Iris pigment epithelial cell (primary cell): ENCODE measurements at regions not wholly inside any gene's neighbourhood (a gene's known extent, or its start where the extent isn't known, plus 50 kb on each side); places are given as distances from the start of the nearest gene placed in this dataset.
"Not testable (repeated sequence)": the region's sequence is repeated elsewhere in the genome, so short reads cannot be mapped to it uniquely, and the experiment has no call there.

Experiments used
- DNase-seq: peaks from one replicate; pipeline ENCODE4 v3.0.0-alpha.2; 2011; ENCODE audit warnings: low read depth

DNA sequence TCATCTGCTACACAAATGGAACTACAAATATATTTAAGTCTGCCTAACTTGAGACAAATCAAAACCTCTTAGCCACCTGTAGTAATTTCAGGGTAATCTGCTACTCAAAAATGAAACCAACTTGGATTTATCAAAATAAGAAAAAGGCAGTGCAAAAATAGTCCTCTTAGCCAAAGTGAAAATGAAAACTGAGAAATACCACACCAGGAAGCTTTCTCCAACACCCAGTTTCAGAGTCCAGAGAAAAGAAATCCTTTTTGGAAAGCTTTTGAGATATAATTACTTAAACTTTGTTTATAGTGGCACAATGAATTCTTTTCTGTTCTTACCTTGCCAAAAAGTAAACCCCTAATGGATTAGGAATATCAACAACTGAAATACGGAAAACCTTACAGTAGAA is 990.4 kb downstream of the EFNA5 start:
- peak; percentile 7 for DNase-seq

DNA sequence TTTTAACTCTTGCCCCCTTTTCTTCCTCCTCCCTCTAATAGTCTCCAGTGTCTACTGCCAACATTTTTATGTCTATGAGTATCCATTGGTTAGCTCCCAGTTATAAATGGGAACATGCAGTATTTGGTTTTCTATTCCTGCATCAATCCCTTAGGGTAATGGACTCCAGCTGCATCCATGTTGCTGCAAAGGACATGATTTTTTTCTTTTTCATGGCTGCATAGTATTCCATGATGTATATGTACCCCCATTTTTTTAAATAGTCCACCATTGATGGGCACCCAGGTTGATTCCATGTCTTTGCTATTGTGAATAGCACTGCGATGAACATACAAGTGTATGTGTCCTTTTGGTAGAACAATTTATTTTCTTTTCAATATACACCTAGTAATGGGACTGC is 993.7 kb downstream of the EFNA5 start:
- DNase-seq: no peak

DNA sequence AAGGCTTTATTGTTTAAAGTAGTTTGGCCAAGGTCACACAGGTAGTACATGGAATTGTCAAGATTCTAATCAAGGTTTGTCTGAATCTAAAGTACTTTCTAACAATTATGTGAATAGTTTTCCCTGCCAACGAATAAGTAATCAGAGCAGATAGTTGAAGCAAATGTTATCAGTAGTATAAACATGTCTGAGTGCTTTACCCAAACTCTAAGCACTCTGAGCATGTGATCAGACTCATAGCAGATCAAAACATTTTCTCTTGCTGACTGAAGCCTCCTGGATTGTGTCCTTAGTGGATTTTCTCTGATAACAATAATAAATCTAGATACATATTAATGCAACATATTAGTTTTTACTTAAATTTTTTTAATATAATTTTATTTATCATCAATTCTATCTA is 995.0 kb downstream of the EFNA5 start:
- peak; percentile 5 for DNase-seq

DNA sequence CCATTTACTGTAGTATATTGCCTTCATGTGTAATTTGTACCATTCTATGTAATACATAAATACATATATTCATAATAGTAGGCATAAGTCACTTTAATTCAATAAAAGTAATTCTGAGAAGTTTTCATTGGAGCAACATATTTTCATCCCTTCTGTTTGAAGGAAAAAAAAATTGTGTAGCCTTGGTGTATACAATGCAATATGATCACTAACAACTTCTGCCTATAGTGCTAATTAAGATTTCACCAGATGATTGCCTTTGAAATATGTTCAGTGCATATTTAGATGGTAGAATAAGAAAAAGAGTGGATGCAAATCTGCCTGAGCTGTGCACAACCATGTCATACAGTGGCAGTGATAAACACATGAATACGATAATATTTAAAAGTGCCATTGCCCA is 996.8 kb downstream of the EFNA5 start:
- no peak for DNase-seq

DNA sequence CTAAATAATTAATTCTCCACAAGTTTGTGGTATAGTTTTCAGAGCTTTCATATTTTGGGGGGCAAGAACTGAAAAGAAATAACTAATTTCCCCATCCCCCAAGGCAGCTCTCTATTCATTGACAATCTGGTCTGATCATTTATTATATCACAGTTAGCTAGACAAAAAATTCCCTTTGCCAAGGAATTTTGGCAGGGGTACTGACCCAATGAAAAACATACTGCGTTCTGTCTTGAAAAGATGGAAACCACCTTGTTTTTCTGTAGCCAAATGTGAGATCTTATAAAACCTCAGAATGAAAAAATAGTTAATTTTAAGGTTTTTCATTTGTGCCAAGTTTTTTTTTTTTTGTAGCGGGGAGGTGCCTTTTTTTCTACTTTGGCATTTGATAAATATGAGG is 1008.9 kb downstream of the EFNA5 start:
- DNase-seq: no peak

DNA sequence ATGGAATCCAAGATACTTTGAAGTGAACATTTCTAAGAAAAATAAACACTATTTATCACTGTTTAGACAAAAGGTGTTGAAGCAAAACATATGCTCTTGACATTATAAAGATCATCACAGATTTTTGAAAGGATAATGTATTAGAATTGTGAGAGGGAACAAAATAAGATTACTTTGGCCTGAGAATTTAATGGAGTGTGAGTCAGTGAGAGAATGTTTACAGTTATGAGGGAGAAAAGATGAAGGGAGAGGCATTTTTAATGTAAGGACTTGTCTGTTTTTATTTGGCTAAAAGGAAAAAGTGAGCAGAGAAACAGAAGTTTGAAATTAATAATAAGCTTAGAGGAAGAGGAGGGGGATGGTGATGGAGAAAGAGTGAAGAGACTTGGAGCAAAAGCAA is 1010.1 kb downstream of the EFNA5 start:
- DNase-seq: peak; percentile 1

DNA sequence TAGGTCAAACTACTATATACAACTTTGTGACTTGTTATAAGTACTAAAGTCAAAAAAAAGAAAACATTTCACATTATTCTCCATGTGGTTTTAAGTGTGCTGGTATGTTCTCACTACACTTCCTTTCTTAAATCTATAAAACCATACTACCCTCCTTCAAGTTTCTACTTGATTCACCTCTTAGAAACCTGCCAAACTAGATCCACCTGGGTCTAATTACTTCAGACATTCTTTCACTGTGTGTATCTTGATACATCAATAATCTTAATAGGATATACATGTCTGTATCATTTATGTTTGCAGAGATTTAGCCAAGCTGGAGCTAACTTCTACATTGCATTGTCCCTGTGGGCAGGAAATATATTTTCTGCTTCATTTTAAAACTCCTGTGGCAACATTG is 1012.6 kb downstream of the EFNA5 start:
- DNase-seq: no peak

DNA sequence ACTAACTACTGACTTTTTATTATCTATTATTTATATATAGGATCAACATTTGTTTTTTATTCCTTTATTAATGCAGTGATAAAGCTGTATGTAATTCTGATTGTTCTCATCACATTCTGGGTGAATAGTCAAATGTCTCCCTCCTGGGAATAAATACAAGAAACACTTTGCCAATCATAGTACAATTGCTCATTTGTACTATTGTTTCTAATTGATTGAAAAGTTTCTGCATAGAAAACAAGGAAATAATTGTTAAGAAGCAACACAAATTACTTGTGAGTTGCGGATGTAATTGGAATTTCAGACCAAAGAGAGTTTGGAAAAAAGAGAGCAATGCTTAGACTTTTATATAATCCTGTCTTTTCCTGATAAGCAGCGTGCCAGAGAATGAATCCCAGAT is 1013.9 kb downstream of the EFNA5 start:
- no peak for DNase-seq

DNA sequence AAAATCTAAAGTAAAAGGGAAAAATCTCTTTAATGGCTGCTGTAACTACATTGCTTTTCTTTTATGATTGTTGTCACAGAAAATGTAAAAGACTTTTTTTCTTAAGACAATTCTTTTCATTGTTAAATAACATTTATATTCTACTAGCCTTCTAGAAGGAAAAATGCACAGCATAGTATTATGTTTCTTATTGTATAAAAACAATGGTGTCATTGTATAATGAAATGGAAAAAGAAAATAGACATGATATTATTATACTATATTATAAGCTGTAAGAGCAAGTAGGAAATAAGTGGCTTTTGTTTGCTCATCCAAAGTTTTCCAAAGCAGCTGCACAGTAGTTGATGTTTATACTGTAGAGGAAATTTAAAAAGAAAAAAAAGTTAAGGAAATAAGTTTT is 1021.7 kb downstream of the EFNA5 start:
- DNase-seq: no peak

DNA sequence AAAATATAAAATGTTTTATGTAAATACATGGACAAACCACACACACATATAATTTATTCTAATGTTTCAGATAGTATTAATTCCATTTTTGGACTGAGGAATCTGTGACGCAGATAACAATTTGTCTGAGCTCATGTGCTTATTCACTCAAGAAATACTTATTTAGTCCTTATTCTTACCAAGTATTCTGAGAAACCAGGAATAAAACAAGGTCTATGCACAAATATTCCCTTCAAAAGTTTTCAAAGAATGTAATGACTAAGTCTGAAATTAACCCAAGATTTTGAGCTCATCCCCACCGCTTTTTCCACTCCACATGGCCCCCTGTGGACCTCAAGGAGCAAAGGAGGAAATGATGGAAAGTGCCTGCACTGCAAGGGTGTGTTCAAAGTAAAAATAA is 1022.3 kb downstream of the EFNA5 start:
- DNase-seq: no peak

DNA sequence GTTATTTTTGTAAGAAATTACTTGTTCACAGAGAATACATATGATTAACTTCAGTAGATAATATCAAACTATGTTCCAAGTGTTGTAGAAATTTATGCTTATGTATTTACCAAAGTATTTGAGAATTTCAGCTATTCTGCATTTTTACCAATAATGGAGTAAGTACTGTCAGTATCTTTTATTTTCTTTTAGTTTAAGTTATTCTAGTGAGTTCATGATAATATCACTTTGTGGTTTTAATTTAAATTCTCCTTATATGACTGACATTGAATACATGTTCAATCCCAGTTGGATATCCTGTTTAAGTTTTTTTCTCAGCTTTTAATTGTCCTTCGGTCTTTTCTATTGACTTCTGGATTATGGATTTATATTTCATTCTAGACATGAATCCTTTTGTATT is 1024.6 kb downstream of the EFNA5 start:
- no peak for DNase-seq

DNA sequence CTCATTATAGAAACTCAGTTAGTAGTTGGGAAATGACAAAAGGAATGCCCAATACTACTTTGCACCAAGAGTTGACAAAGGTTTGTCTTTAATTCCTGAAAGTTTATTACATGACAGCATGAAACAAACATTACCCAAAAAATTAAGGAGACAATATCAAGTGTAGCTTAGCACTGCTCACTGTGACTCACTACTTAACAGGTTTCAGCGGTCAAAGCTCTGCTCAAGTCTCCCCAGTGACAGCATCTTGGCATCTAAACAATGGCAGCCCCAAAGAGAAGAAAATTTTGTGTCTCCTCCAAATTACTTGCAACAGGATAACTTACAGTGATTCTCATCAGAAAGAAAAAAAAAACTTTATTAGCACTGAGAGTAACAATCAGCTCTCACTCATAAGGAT is 1030.2 kb downstream of the EFNA5 start:
- no peak for DNase-seq

DNA sequence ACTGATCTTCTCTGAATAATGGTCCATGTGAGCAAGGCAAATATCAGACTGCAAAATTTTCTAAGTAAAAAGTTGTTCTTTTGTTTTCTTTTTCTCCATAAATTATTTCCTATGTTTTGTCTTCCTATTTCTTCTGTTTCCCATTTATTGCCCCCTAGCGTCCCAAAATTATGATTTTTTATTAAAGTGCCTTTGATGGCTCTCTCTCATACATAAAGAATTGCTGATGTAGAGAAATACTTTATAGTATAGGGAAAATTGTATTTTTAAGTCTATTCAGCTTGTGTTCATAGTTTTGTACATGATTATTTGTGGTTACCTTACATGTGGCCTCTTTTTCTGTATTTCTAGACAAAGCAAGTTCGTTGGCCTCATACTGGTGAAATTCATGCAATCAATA is 1031.2 kb downstream of the EFNA5 start:
- DNase-seq: no peak

DNA sequence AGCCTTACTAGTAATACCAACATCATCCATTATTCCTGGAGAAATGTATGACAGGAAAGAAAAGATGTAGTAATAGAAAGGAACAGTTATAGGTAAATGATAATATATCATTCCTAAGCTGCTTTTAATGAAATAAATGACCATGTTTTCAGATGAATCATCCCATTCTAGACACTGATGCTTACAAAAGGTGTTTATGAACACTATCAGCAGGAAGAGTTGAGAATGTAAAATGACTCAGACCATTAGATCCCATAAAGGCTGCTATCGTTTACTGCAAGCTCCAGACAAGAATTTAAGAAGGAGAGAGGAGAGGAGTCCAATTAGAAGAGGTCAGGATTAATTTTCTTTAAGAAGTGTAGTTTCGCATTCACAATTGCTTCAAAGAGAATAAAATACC is 1033.5 kb downstream of the EFNA5 start:
- peak; percentile 7 for DNase-seq

DNA sequence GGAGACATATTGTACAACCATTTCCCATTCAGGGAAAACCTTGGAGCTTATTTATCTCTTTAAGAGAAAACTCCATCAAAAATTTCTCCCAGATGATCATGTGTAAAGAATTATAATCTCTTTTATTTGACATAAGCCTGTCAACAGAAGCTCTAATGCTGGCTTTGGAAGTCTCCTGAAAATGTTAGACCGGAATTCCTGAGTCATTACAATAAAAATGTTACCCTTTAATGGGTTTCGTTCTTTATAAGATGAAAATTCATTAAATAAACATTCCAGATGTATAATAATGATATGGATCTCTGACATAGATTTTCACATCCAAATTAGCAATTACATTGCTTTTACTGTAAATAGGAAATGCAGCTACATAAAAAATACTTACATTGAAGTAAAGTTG is 1036.4 kb downstream of the EFNA5 start:
- no peak for DNase-seq

DNA sequence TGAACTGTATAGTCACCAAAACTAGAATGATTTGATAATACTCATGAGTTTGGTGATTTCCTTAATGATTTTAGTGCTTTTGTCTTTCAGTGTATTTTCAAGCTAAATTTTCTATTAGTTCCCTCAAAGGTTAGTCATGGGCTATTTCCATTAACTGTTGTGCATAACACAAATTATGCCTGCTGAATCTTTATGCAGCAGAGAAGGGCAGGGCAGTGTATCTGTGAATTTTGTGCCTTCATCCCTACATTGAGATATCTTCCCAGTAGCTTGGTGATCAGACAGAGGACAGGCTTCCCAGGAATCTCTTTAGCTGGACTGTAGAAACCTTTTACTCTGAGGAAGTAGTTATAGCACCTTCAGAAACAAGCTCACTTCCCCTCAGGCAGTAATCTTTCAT is 1036.9 kb downstream of the EFNA5 start:
- no peak for DNase-seq

DNA sequence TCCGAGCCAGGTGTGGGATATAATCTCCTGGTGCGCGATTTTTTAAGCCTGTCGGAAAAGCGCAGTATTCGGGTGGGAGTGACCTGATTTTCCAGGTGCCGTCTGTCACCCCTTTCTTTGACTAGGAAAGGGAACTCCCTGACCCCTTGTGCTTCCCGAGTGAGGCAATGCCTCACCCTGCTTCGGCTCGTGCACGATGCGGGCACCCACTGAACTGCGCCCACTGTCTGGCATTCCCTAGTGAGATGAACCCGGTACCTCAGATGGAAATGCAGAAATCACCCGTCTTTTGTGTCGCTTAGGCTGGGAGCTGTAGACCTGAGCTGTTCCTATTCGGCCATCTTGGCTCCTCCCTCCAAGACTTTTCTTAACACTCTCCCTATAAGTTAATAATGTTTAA is 1042.3 kb downstream of the EFNA5 start:
- not testable (repeated sequence) for DNase-seq

DNA sequence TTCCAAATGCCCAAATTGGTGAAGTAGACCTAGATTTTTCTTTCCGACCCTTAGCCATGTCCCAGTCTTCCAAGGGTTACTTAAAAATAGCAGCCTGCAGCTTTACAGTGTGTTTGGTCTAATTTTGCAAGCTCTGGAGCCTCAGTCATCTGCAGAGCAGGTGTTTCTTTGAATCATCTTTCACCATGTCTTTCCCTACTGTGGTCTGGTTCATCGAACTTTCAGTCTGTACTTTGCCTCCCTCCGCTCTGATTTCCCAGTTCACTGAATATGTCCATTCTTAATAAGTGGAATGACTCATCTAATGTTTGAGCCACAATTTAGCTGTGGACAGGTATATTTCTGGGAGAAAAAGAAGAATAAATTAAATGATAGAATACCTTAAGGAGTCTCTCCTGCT is 1060.7 kb downstream of the EFNA5 start:
- DNase-seq: peak; percentile 2

DNA sequence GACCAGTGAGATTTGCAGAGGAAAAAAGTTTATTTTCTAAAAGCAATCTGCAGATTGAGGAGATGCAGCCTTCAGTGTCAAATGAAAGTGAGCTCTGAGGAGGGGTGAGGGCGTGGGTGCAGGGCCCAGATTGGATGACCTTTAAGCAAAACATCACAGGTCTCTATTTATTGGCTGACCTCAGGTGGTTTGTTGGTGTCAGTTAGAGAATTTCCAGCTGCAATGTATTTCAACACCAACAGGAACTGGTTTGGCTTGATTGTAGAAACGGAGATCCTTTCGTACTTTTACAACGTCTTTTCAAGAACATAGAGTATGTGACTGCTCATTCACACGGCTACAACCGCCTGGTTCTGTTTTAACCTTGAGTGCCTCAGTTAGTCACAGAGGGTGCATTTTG is 1069.1 kb downstream of the EFNA5 start:
- DNase-seq: no peak

DNA sequence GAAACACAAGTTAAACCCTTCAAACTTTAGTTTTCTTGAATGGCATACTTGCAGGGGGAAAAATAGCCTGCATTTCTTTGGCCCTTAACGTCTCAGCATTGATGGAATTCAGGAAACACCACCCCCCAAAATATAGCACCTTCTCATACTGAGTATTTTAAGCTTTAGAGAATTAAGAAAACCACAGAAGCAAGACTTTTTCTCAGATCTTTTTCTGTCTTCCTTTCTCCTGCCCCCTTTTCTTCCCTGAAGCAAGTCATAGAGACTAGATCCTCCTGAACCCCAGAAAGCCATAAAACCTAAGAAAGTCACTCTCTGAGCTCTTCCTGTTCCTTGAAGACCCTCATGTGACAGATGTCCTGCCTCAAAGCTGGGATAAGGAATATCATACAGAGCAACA is 1069.9 kb downstream of the EFNA5 start:
- DNase-seq: no peak

DNA sequence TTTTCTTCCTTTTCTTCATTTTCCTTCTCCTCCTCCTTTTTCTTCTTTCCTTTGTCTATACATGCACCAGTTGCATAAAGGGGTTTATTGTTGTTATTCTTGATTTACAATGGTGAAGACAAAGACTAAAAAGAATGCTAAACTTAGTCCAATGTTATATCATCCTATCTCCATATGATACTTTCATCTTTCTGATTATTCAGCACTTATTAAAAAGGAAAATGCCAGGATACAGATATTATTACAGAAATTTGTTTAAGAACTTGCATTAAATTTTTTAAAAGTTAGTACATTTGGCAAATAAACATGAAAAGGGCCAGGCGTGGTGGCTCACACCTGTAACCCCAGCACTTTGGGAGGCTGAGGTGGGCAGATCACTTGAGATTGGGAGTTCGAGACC is 1074.9 kb downstream of the EFNA5 start:
- DNase-seq: no peak

DNA sequence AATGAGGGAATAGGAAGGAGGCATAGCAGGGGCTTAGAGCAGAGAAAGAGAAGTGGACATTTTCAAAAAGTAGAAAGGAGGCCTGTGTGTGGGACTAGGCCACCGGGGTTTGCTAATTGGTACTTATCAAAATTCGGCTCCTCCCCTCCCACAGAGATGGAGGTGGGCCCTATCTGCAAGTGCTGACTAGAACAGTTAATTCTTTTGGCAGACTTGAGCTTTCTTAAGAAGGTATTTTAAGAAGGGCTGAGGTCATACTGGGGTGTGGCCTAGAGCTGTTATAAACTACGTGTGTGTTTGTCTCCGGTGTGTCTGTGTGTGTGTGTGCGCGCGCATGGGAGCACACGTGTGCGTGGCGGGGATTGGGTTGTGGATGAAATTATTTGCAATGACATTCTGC is 1086.5 kb downstream of the EFNA5 start:
- no peak for DNase-seq

DNA sequence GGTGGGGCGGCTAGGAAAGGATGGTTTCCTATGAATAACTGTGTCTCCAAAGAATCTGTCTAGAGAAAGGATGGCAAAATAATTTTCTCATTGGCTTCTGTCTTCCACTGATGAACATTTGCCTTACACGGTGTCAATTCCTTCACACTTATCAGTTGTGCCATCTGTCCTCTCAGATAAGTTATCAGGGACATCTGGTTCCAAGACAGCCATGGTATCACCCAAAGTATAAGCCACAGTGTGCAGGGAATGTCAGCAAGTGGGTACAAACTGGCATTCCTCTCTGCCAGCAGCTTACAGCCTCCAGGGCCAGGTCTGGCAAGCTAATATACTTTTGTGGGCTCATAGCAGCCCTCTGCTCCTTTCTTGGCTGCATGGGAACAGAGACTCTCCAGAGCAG is 1092.0 kb downstream of the EFNA5 start:
- DNase-seq: no peak

DNA sequence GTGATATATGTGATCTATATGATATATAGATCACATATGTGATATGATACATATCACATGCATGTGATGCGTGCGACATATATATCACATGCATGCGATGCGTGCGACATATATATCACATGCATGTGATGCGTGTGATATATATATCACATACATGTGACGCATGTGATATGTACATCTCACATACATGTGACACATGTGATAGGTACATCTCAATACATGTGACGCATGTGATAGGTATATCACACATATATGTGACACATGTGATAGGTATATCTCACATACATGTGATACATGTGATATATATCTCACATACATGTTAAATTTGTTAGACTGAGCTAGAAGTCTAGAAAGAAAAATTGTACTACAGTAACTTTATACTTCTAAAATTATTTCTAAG is 1095.9 kb downstream of the EFNA5 start:
- no peak for DNase-seq

DNA sequence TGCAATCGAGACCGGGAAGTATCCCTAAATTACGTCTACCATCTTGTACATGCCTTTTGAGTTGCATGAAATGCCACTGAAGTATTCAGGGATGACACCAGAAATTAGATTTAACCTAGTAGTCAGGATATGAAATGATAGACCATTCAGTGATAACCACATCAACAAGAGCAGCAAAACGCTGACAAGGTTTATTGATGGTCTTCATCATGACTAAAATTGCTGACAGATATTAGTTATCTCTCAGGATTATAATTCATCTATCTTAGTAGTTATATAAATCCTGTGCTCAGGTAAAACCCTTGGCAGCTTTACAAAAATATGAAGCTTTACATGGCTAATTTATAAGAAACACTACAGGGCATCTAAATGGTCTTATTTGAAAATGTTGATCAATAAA is 1104.7 kb downstream of the EFNA5 start:
- no peak for DNase-seq
